GM19238 (cell line): ENCODE measurements at regions not wholly inside any gene's neighbourhood (a gene's known extent, or its start where the extent isn't known, plus 50 kb on each side); places are given as distances from the start of the nearest gene placed in this dataset.

Source experiments
- DNase-seq: peaks from one replicate; pipeline ENCODE4 v3.0.0; 2011; ENCODE audit warnings: low spot score; ENCODE audit not compliant: insufficient read length

DNA sequence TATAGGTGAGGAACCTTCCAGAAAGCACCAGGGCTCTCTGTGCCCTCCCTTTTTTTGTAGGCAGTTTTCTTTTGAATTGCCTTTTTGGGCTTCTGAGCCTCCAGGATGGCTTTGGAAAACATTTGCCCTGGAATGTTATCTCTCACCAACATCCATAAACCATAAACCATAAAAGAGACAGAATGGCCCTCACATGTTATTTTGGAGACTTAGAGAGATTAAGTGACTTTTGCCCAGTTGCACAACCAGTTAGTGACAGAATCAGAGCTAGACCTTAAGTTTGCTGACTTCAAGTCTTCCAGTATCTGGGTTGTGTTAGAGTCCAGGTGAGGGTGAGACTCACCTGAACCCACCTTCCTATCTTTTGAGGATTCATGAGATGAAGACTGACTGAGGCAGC is 153.0 kb upstream of the STX18 start:
- no peak for DNase-seq

DNA sequence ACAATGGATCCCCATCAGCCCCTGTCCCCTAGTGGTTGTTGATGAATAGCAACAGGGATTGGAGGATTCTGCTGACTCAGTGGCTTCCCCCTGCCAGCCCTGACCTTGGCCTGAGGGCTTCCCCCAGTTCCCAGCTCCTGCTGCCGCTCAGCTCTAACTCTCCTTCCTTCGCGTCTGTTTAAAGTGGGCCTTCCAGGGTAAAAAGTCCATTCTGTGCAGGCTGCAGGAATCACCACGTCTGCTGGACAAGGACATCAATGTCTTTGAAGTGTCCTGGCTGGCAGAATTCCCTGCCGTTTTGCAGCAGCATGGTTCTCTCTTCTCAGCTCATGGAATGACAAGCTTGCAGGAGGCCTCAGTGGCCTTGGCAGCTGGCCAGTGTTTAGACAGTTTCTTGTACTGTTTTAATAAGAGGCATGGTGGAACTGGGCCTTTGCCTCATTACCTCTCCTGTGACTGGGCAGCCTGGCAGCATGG is 152.5 kb upstream of the STX18 start:
- DNase-seq: no peak

DNA sequence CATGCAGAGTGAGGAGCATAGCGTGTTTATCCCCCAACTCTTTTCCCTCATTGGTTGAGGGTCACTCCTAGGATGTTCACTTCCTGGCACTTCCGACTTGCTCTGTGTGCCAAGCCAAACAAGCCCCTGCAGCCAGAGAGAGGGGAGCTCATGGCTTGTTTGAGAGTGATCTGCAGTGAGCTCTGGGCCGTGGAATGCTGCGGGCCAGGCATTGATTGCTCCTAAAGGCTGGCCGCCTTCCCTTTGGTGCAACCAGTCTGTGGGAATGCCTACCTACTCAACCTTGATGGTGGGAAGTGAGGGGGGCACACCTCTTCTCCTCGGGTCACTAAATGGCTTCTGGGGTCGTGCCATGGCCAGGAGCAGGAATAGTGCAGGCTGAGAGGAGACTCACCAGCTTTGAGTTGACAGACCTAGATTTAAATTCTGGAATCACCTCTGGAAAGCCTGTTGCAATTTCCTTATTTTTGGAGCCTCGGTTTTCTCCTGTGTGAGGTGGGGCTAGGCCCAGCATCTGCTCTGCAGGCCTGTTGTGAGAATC is 152.0 kb upstream of the STX18 start:
- no peak for DNase-seq

DNA sequence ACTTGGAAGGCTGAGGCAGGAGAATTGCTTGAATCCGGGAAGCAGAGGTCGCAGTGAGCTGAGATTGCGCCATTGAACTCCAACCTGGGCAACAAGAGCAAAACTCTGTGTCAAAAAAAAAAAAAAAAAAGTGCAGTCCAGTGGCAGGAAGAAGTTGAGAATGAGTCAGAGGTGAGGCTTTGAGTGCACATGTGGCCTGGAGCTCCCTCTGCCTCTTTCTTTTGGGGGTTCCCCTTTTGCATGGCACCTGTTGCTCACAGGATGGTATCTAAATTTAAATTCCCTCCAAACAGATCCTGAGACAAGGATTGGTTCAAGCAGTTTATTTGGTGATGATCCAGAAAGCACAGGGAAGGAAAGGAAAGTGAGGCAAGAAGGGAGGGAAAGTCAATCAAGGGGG is 151.4 kb upstream of the STX18 start:
- DNase-seq: peak; percentile 21

DNA sequence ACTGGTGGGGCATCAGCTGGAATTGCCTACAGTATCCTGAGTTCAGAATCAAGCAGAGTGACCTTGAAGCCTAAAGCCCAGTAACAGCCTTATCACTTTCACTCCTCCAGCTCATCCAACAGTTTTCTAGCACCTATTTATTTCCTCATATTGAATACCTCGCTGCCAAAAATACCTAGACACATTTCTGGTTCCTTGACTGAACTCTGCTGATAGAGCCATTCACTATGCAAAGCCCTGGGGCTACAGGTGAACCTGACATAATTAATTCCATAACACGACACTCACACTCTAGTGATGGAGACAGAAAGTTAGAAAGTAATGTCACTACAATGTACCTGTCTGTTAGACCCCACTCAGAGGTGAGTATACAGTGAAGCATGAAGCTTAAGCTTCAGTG is 149.0 kb upstream of the STX18 start:
- DNase-seq: no peak

DNA sequence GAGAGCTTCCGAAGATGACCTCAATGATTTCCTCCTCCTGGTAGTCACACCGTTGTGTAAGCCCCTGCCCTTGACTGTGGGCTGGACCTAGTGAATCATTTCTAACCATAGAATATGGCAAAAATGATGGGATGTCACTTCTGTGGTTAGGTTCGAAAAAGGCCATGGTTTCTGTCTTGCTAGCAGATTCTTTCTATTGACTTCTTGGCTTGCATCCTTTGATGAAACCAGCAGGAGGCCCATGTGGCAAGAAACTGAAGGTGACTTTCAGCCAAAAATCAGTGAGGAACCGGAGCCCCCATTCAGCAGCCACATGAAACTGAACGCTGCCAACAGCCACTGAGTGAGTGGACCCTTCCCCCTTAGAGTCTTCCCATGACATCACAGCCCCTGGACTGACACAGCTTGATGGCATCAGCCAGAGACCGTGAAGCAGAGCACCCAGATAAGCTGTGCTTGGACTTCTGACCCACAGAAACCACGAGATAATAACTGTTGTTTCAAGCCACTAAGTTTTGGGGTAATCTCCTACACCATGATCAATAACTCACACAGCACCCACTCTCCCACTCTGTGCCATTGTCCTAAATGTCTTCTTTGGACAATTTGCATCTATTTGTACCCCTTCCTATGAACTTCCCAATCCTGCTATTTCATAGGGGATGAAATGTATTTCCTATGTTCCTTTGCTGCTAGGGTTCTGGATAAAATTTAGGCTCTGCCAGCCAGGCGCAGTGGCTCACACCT is 148.0 kb upstream of the STX18 start:
- DNase-seq: peak; percentile 52

DNA sequence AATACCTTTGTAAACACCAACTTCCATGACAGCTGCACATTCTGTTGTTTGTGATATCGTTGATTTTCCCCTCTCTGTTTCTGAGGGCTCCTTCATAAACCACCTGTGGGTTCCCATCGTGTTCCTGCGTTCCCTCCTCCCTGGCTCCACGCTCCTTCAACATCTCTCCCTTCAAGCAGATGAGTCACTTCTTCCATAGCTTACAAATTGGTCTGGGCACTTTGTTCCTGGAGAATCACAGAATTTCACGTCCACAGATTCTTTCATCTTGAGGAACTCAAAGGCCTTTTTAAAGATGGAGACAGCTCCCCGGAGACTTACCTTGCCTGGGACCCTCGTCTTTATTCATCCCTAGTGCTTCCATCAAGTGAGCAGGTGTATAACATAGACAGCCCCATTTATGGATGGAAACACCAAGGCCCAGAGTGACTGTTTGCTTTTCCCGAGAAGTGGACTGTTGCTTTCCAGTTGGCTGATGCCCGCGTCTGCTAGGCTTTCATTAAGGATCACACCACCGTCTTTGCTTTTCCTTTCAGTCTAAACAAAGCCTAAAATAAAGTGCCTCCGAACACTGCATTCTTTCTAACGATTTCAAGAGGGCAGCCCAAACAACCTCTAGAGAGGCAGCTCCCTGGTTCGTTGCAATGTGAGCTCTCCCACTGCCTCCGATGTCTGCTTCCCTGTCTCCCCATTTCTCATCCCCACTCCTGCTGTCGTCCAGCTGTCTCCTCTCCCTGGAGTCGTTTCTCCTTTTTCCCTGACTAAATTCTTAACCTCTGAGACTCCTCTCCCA is 146.3 kb upstream of the STX18 start:
- DNase-seq: no peak

DNA sequence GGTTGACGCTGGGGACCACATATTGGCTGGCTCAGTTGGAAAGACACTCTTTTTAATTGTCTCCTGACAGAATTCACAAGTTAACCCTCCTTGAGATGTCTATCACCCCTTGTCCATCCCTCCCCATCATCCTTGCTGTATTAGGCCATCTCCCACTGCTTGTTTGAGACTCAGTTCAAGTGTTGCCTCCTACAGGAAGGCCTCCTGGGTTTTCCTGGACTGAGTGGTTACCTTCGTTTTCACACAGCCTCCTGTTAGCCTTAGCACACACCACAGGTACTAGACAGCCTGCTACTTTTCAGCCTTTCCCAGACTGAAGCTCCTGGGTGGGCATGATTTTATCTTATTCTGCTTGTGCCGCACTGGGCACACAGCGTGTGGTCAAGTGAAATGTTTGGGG is 145.3 kb upstream of the STX18 start:
- DNase-seq: no peak

DNA sequence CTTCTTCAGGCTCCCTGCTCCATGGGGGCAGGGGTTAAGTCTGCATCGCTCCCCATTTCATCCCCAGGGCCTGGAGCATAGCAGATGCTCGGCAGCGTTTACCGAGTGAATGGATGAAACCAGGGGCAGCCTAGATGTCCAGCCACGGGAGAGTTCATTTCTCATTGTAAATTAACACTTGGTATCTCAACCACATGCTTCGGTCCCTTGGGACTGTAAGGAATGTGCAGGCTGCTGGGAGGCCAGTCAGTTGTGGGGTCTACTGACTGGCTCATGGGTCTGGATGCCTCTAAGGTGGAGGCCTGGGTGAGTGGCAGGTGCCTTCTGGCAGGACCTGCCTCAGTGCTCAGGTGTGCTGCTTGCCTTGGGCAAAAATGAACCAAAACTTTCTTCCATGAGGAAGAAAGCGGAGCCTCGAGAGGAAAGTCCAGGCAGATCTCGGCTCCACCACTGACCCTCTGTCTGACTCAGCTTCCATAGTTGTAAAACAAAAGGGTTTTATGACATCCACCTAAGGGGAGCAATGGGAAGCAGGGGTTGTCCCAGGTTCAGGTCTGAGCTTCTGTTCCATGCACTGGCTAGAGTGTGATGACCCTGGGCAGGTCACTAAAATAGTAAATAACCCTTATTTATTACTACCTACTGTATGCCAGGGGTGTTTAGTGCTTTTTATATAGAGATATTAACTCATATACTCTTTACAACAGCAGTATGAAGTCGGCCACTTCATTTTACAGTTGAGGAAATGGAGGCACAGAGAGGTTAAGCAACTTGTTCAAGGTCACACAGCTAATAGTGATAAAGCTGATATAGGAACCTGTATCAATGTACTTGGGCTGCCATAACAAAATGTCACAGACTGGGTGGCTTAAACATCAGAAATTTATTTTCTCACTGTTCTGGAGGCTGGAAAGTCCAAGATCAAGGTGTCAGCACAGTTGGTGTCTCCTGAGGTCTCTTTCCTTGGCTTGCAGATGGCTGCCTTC is 144.3 kb upstream of the STX18 start:
- DNase-seq: no peak

DNA sequence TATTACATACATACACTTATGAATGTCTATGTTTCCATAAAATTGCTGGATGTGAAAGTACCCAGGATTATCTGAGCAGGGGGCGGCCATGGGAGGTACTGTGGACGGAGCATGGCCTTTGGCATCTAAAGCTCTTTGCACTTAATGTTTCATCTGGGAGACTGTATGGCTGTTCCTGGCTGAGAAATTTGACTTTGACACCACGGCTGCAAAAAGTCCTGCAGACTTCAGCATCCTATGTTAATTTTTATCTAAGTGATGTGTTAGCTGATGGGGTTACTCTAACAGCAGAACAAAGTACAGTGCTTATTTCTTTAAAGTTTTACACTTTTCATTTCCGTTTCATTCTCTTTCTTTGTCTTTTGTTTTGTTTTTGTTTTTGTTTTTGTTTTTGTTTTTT is 139.8 kb upstream of the STX18 start:
- no peak for DNase-seq

DNA sequence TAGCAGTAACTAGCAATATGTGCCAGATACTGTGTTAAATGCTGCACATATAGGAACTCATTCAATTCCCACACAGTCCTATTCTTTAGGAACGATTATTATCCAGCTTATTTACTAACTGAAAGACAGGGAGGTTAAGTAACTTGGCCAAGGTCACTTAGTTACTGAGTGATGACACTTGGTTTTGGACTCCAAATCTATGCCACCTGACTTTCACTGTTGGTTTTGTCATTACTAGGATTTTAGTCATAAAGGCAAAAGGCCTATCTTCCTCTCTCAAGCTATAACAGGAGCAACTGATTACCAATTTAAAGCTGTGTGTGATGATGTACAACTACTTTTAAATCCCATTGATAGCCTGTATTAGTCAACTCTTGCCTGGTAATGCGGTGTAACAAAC is 138.9 kb upstream of the STX18 start:
- DNase-seq: no peak

DNA sequence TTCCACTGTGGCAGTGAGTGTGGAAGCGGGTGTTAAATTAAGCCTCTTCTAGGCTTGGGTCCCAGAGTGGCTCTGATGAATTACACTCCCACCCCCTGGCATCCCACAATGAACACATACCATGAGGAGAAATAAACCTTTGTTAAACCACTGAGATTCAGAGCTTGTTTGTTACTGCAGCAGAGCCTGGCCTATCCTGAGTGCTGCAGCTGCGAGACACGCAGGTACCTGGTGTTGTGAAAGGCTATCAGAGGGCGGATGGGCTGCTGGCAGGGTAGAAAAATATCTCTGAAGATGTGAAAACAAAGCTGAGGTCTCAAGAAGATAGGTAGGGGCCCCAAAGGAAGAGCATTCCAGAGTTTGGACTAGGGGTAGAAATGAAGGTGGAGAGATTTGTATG is 138.4 kb upstream of the STX18 start:
- no peak for DNase-seq

DNA sequence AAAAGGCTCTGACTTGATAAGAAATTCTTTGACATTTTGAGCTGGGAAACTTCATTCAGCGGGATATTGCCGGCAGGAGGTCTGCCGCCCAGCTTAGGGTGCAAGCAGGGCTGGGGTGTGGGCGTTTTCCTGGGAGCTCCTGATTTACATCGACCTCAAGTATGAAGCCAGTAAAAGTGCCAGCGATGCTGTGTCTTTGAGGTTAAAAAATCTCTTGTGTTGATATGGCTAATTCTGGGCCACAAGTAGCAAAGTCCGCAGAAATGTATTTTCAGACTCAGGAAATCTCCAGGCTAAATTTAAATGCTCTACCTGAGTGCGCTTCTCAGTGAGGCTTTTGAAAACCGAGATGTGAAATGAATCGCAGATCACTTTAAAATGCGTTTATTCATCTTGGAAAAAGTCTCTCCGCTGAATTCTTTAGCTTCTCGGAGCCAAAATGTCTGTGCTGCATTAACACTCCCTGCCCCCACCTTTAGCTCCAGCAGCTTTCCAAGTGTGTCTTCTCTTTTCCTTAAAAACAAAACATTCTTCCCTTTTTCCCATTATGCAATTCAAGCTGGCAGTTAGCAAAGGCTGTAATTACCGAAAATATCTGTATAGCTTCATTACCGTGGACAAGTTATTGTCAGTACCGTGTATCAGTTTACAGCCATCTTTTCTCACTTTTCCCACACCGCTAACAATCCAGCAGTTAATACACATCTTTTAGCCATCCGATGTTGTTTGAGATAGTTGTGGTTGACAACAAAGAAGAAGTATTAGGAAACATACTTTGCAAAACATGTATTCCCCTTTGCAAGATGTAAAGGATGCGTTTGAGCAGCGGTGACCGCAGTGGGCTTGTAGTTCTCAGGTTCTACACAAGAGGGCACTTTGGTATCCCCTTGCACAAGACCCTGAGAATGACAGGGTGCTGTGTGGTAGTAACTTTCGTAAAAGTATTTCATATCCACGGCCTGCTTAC is 136.0 kb upstream of the STX18 start:
- no peak for DNase-seq

DNA sequence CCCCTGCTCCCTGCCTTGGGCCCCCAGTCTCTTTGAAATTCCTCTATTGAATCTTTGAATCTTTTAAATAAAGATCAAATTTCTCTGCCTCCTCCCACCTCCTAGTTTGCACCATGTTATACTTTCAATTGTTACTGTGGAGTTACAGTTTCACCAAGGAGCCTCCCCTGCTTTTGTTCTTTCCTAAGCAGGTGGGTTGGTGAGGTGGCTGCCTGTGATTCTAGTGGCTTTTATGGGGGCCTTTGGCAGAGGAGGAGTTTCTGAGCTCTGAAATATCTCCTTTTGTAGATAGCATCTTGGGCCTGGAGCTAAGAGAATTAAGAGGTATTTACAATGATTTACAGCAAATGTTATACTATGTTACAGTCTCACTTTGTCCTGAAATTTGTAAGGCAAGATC is 133.8 kb upstream of the STX18 start:
- DNase-seq: no peak

DNA sequence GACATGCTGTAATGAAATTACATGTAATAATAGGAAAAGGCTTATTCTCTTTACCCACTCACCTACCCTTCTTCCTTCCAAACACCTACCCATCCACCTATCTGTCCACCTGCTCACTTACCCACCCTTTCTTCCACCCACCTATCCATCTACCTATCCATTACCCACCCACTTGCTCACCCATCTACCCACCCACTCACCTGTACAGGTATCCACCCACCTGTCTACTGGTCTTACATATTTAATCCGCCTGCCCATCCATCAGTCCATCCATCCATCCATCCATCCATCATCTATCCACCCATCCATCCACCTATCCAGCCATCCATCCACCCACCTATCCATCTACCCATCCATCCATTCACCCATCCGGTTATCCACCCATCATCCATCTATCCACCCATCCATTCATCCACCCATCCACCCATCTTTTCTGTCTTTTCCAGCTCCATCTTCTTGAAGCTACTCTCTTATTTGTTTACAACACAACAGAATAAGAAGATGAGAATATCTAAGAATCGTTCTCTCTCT is 133.3 kb upstream of the STX18 start:
- no peak for DNase-seq

DNA sequence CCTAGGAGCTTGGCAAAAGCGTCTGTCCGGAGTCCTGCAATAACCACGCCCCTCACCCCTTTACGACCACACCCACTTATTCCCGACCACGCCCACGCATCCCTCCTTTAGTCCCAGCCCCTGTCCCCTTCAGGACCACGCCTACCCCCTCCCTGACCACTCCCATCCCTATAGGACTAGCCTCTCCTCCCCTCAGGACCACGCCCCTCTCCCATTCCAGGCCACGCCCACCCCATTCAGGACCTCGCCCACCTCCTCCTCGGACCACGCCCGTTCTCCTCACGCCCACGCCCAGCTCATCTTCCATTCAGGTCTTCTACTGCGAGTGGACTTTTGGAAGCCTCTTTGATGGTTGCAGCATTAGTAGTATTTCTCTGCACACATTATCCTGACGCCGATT is 131.2 kb upstream of the STX18 start:
- no peak for DNase-seq

DNA sequence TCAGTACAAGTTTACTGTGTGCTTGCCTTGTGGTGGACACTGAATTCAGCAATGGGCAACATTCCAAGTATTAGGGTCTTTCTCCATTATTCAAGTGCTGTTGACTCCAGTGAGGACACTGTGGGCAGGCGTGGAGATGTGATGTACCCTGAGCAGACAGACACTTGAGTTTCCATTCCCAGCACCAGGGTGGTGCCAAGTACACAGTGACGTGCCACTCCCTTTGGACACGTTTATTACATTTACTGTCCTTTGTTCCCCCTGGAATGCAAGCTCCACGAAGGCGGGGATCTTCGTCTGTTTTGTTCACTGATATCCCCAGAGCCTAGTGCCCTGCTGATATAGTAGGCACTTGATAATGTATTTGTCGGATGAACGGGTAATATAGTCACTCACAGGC is 130.6 kb upstream of the STX18 start:
- no peak for DNase-seq

DNA sequence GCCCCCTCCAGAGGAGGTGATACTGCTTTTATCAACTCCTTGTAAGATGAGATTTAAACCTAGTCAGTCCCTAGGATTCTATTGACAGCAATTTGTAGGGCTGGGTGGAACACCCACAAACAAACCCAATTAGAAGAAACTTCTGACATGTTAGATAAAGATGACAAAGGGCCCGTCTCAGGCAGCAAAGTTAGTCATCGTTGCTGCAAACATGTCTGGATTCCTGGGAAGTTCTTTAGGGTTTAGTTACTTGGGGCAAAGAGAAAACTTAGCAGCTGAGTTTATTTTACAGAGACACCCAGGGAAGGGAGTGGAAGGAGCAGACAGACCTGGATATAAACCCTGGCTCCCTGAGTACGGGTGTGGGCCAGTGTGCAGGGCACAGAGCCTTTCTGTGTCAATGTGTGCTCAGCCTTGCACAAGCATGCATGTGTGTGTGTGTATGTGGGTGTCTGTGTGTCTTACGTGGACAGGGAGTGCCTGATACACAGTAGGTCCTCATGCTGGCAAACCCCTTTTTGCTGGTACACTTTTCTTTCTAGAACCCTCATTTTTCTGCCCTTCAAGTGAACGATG is 130.0 kb upstream of the STX18 start:
- DNase-seq: no peak

DNA sequence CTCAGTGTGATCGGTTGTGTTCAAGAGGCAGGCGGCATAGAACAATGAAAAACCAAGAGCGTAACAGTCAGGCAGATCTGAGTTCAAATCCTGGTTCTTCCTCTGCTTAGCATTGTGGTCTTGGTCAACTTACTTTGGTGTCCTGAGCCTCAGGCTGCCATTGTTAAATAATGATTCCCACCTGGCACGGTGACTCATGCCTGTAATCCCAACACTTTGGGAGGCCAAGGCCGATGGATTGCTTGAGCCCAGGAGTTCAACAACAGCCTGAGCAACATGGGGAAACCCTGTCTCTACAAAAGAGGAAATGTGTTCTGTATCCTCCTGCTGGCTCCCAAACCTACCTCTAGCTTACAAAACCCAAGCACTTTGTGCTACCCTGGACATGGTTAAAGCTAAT is 129.0 kb upstream of the STX18 start:
- DNase-seq: no peak
